ENCODE measurements at regions not wholly inside any gene's neighbourhood (a gene's known extent, or its start where the extent isn't known, plus 50 kb on each side); places are given as distances from the start of the nearest gene placed in this dataset.

GRCh38 chr1:222107267-222107666, 365.4 kb upstream of the DUSP10 start:
- TF ChIP-seq POLR2AphosphoS5 (IDR thresholded peaks at IDR 0.05) = no peak
- no peak for TF ChIP-seq POLR2A (IDR thresholded peaks at IDR 0.05)
- TF ChIP-seq, protein P1, sequence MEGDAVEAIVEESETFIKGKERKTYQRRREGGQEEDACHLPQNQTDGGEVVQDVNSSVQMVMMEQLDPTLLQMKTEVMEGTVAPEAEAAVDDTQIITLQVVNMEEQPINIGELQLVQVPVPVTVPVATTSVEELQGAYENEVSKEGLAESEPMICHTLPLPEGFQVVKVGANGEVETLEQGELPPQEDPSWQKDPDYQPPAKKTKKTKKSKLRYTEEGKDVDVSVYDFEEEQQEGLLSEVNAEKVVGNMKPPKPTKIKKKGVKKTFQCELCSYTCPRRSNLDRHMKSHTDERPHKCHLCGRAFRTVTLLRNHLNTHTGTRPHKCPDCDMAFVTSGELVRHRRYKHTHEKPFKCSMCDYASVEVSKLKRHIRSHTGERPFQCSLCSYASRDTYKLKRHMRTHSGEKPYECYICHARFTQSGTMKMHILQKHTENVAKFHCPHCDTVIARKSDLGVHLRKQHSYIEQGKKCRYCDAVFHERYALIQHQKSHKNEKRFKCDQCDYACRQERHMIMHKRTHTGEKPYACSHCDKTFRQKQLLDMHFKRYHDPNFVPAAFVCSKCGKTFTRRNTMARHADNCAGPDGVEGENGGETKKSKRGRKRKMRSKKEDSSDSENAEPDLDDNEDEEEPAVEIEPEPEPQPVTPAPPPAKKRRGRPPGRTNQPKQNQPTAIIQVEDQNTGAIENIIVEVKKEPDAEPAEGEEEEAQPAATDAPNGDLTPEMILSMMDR (IDR thresholded peaks at IDR 0.05) = no peak

All from prostate gland (tissue), 2 donors.